ENCODE measurements at regions not wholly inside any gene's neighbourhood (a gene's known extent, or its start where the extent isn't known, plus 50 kb on each side); places are given as distances from the start of the nearest gene placed in this dataset.
A peak's percentile ranks its signal among the peaks of the same experiment; 100 is the strongest.

DNA sequence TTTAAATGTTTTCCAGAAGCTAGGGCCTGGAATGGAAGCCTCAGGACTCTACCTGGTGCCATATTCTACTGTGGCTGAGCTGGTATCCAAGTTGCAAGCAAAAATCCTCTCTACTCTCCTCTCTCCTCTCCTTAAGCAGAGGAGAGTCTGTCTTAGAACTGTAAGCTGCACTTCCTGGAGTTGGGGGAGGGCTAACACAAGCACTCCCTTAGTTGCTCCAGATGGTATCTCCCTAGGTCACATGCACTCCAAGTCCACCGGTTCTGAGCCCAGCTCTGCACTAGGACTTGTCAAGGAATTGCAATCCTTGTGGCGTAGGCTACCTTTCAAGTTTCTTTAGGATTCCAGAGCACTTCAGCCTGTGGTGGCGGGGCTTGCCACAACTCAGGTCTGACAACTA, 513.9 kb upstream of the RGMB start:
- no peak overlapping the region for H3K4me3 Mint-ChIP-seq (ENCODE audit: unreplicated experiment)
- Histone ChIP-seq H3K27me3 (ENCODE audit: insufficient read depth, low read length) (no peaks in the 10 kb centered on the region), H3K4me2 (ENCODE audit: low read length) (no peak overlapping the region), H3K27ac (ENCODE audit: low read depth, low read length) (no peak overlapping the region), H3K36me3 (ENCODE audit: insufficient read depth, low read length) (no peaks in the 10 kb centered on the region), H3K79me2 (ENCODE audit: insufficient read depth, low read length) (no peaks in the 10 kb centered on the region), H3K9me3 (ENCODE audit: insufficient read depth, low read depth, low read length) (no peaks in the 10 kb centered on the region), H4K20me1 (ENCODE audit: insufficient read depth, low read length) (no peaks in the 10 kb centered on the region), H3K4me3 (ENCODE audit: insufficient read depth, low read depth, low read length) (no peak overlapping the region), H3K9ac (ENCODE audit: low read length) (no peak overlapping the region), H2AFZ (ENCODE audit: low read depth, low read length) (no peak overlapping the region), H3K4me1 (ENCODE audit: insufficient read depth, low read length) (no peaks in the 10 kb centered on the region)
- no peak for FAIRE-seq
- H3K27me3 Mint-ChIP-seq (ENCODE audit: low read depth, unreplicated experiment): no peaks in the 10 kb centered on the region
- no peak for DNase-seq (ENCODE audit: low read depth)
- H3K27ac Mint-ChIP-seq (ENCODE audit: unreplicated experiment): no peak overlapping the region
- no peaks in the 10 kb centered on the region for H3K4me1 Mint-ChIP-seq (ENCODE audit: low read depth, unreplicated experiment)
- H3K9me3 Mint-ChIP-seq (ENCODE audit: unreplicated experiment): peaks cover 8% of the 10 kb centered on the region
- no peaks in the 10 kb centered on the region for H3K36me3 Mint-ChIP-seq (ENCODE audit: low read depth, unreplicated experiment)
- TF ChIP-seq CTCF (IDR thresholded peaks at IDR 0.05; ENCODE audit: insufficient read depth, low read depth, low read length): no peak
- no peak for TF ChIP-seq EZH2 (IDR thresholded peaks at IDR 0.05; ENCODE audit: insufficient read depth, low read length)

- no peaks in the 10 kb centered on the region for H3K4me1 Mint-ChIP-seq (ENCODE audit: low read depth, unreplicated experiment)
- H3K36me3 Mint-ChIP-seq (ENCODE audit: low read depth, unreplicated experiment): no peaks in the 10 kb centered on the region
- FAIRE-seq (peak; percentile 17), DNase-seq (ENCODE audit: low read depth) (no peak)
- Histone ChIP-seq H3K36me3 (ENCODE audit: insufficient read depth, low read length) (no peaks in the 10 kb centered on the region), H3K9me3 (ENCODE audit: insufficient read depth, low read depth, low read length) (no peaks in the 10 kb centered on the region), H3K4me2 (ENCODE audit: low read length) (no peak overlapping the region), H3K79me2 (ENCODE audit: insufficient read depth, low read length) (no peaks in the 10 kb centered on the region), H3K27ac (ENCODE audit: low read depth, low read length) (no peak overlapping the region), H2AFZ (ENCODE audit: low read depth, low read length) (no peak overlapping the region), H3K4me1 (ENCODE audit: insufficient read depth, low read length) (no peaks in the 10 kb centered on the region), H3K4me3 (ENCODE audit: insufficient read depth, low read depth, low read length) (no peak overlapping the region), H4K20me1 (ENCODE audit: insufficient read depth, low read length) (no peaks in the 10 kb centered on the region), H3K27me3 (ENCODE audit: insufficient read depth, low read length) (no peaks in the 10 kb centered on the region), H3K9ac (ENCODE audit: low read length) (no peak overlapping the region)
- H3K9me3 Mint-ChIP-seq (ENCODE audit: unreplicated experiment): peaks cover 8% of the 10 kb centered on the region
- no peak for TF ChIP-seq CTCF (IDR thresholded peaks at IDR 0.05; ENCODE audit: insufficient read depth, low read depth, low read length)
- no peak for TF ChIP-seq EZH2 (IDR thresholded peaks at IDR 0.05; ENCODE audit: insufficient read depth, low read length)
- no peak overlapping the region for H3K27ac Mint-ChIP-seq (ENCODE audit: unreplicated experiment)
- no peaks in the 10 kb centered on the region for H3K27me3 Mint-ChIP-seq (ENCODE audit: low read depth, unreplicated experiment)
- no peak overlapping the region for H3K4me3 Mint-ChIP-seq (ENCODE audit: unreplicated experiment)
Measured at GRCh38 chr5:98263084-98263483, 510.4 kb upstream of the RGMB start.

GRCh38 chr5:98268162-98268860, 505.2 kb upstream of the RGMB start:
- Histone ChIP-seq H3K79me2 (ENCODE audit: insufficient read depth, low read length) (no peaks in the 10 kb centered on the region), H3K9me3 (ENCODE audit: insufficient read depth, low read depth, low read length) (no peaks in the 10 kb centered on the region), H3K9ac (ENCODE audit: low read length) (no peak overlapping the region), H3K27me3 (ENCODE audit: insufficient read depth, low read length) (no peaks in the 10 kb centered on the region), H3K36me3 (ENCODE audit: insufficient read depth, low read length) (no peaks in the 10 kb centered on the region), H3K4me3 (ENCODE audit: insufficient read depth, low read depth, low read length) (no peak overlapping the region), H3K4me1 (ENCODE audit: insufficient read depth, low read length) (no peaks in the 10 kb centered on the region), H2AFZ (ENCODE audit: low read depth, low read length) (no peak overlapping the region), H3K4me2 (ENCODE audit: low read length) (no peak overlapping the region), H4K20me1 (ENCODE audit: insufficient read depth, low read length) (no peaks in the 10 kb centered on the region), H3K27ac (ENCODE audit: low read depth, low read length) (no peak overlapping the region)
- H3K4me3 Mint-ChIP-seq (ENCODE audit: unreplicated experiment): no peak overlapping the region
- FAIRE-seq (no peak), DNase-seq (ENCODE audit: low read depth) (no peak)
- H3K4me1 Mint-ChIP-seq (ENCODE audit: low read depth, unreplicated experiment): no peaks in the 10 kb centered on the region
- H3K9me3 Mint-ChIP-seq (ENCODE audit: unreplicated experiment): peaks cover 5% of the 10 kb centered on the region
- TF ChIP-seq EZH2 (IDR thresholded peaks at IDR 0.05; ENCODE audit: insufficient read depth, low read length) (no peak), CTCF (IDR thresholded peaks at IDR 0.05; ENCODE audit: insufficient read depth, low read depth, low read length) (no peak)
- no peaks in the 10 kb centered on the region for H3K36me3 Mint-ChIP-seq (ENCODE audit: low read depth, unreplicated experiment)
- H3K27me3 Mint-ChIP-seq (ENCODE audit: low read depth, unreplicated experiment): no peaks in the 10 kb centered on the region
- no peak overlapping the region for H3K27ac Mint-ChIP-seq (ENCODE audit: unreplicated experiment)
